ENCODE measurements at regions not wholly inside any gene's neighbourhood (a gene's known extent, or its start where the extent isn't known, plus 50 kb on each side); places are given as distances from the start of the nearest gene placed in this dataset.

DNA sequence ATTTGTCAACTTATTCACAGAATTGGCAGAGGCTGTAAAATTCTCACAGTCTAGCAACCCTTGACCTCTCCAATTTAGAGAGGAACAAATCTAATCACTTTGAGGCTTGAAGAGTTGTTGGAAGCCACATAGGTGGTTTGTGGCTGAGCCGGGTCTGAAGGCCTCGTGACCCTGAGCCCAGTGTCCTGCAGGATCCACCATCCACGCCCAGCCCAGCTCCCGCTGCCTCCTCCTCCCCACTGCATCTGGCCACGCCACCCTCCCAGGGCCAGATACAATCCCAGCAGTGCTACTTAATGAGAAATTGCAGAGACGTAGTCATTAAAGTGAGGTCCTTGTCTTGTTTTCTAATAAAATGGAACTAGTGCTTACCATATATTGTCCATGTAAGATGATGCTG lies 81.4 kb upstream of the SHH start:
- BruUV-seq (replicated peaks) = no TSS peak
- no peak overlapping the region for H2BK5ac ChIP-seq (ENCODE audit: low read depth, low read length, poor library complexity, severe bottlenecking)
- no peak for TF ChIP-seq RFX5 (IDR thresholded peaks at IDR 0.05; ENCODE audit: low read depth, low read length)
- no peak for TF ChIP-seq CEBPB (IDR thresholded peaks at IDR 0.05; ENCODE audit: low read depth, low read length)
- TF ChIP-seq BHLHE40 (IDR thresholded peaks at IDR 0.05; ENCODE audit: low read depth, low read length) = no peak
- TF ChIP-seq, protein P1, sequence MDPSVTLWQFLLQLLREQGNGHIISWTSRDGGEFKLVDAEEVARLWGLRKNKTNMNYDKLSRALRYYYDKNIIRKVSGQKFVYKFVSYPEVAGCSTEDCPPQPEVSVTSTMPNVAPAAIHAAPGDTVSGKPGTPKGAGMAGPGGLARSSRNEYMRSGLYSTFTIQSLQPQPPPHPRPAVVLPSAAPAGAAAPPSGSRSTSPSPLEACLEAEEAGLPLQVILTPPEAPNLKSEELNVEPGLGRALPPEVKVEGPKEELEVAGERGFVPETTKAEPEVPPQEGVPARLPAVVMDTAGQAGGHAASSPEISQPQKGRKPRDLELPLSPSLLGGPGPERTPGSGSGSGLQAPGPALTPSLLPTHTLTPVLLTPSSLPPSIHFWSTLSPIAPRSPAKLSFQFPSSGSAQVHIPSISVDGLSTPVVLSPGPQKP (IDR thresholded peaks at IDR 0.05; ENCODE audit: borderline replicate concordance, low read depth, low read length) = no peak
- no peak for TF ChIP-seq SMC3 (IDR thresholded peaks at IDR 0.05; ENCODE audit: low read depth, low read length)
- TF ChIP-seq POLR2A (IDR thresholded peaks at IDR 0.05; ENCODE audit: low read depth, low read length) = no peak
- TF ChIP-seq, protein P2, sequence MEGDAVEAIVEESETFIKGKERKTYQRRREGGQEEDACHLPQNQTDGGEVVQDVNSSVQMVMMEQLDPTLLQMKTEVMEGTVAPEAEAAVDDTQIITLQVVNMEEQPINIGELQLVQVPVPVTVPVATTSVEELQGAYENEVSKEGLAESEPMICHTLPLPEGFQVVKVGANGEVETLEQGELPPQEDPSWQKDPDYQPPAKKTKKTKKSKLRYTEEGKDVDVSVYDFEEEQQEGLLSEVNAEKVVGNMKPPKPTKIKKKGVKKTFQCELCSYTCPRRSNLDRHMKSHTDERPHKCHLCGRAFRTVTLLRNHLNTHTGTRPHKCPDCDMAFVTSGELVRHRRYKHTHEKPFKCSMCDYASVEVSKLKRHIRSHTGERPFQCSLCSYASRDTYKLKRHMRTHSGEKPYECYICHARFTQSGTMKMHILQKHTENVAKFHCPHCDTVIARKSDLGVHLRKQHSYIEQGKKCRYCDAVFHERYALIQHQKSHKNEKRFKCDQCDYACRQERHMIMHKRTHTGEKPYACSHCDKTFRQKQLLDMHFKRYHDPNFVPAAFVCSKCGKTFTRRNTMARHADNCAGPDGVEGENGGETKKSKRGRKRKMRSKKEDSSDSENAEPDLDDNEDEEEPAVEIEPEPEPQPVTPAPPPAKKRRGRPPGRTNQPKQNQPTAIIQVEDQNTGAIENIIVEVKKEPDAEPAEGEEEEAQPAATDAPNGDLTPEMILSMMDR (conservative IDR thresholded peaks at IDR 0.05; ENCODE audit: low read depth, low read length) = no peak
- TF ChIP-seq CHD1 (IDR thresholded peaks at IDR 0.05; ENCODE audit: low read depth, low read length) = no peak
- no peak for TF ChIP-seq MAFK (IDR thresholded peaks at IDR 0.05; ENCODE audit: low read depth, low read length)
- ATAC-seq (ENCODE audit: low read depth) (no peak), DNase-seq (no peak)
- H3K79me1 ChIP-seq (ENCODE audit: low read depth in 1 of 2, low read length in 2 of 2) = no peaks in the 10 kb centered on the region
- intact Hi-C loops (cut with micrococcal nuclease) (no loop called here), dilution Hi-C loops (cut with HindIII; ENCODE audit: low sequenced_read_pairs, unreplicated experiment) (no loop called here), in situ Hi-C loops (cut with MboI; ENCODE audit: low sequenced_read_pairs) (no loop called here)
- peak overlapping the region; percentile 28 for H2AK9ac ChIP-seq (replicated peaks; ENCODE audit: low read depth, low read length, poor library complexity)
- ChIA-PET CTCF (no interaction called here), POLR2A (ENCODE audit: unreplicated experiment) (no interaction called here)
- no peak overlapping the region for H3K4me3 ChIP-seq (ENCODE audit: insufficient read depth, low read depth, low read length)
- no peak overlapping the region for H4K91ac ChIP-seq (ENCODE audit: insufficient read depth, low read depth, low read length)
- H2AK5ac ChIP-seq (ENCODE audit: low read depth, low read length) = no peak overlapping the region
- no peak overlapping the region for H3K4ac ChIP-seq (ENCODE audit: low read depth, low read length)
- H3K56ac ChIP-seq (ENCODE audit: extremely low read depth, insufficient read depth, low read length) = no peak overlapping the region
- H4K8ac ChIP-seq (ENCODE audit: low read depth in 2 of 2, low read length in 2 of 2) = no peak overlapping the region
- WGBS, 2 experiments (ENCODE audit: extremely low coverage in 2 of 2, insufficient read length in 1 of 2) = 83% methylated on average over 1 of the region's 6 CpGs; no CpG with 5 or more reads in 1 of the 2 experiments
- no peak overlapping the region for H3K14ac ChIP-seq (replicated peaks; ENCODE audit: low read depth, low read length)
- no peaks in the 10 kb centered on the region for H3K4me1 ChIP-seq (ENCODE audit: control insufficient read depth, insufficient read depth, low read length)
- no peak overlapping the region for H2AFZ ChIP-seq (replicated peaks; ENCODE audit: low read length, poor library complexity)
- no peak overlapping the region for H3K23ac ChIP-seq (ENCODE audit: low read depth, low read length)
- H2BK15ac ChIP-seq (ENCODE audit: low read depth, low read length) = no peak overlapping the region
- no peaks in the 10 kb centered on the region for H4K20me1 ChIP-seq (ENCODE audit: insufficient read depth, low read length)
- no peak overlapping the region for H3K27ac ChIP-seq (ENCODE audit: insufficient read depth, low read length)
- no peak overlapping the region for H3K18ac ChIP-seq (ENCODE audit: low read depth, low read length)
- H3K4me2 ChIP-seq (ENCODE audit: low read depth, low read length) = no peak overlapping the region
- H4K5ac ChIP-seq (ENCODE audit: low read depth, low read length) = no peak overlapping the region
- no peaks in the 10 kb centered on the region for H3K9me1 ChIP-seq (ENCODE audit: insufficient read depth, low read length)
- no peak overlapping the region for H3K9ac ChIP-seq (ENCODE audit: low read depth, low read length)
- no peaks in the 10 kb centered on the region for H3K27me3 ChIP-seq (ENCODE audit: control insufficient read depth, insufficient read depth, low read length)
- peaks cover 7% of the 10 kb centered on the region; the same call in 1 of the 2 replicates for H3K9me3 ChIP-seq (ENCODE audit: control insufficient read depth, insufficient read depth, low read length)
- no peaks in the 10 kb centered on the region for H3K36me3 ChIP-seq (ENCODE audit: control insufficient read depth, insufficient read depth, low read length)
- H2BK120ac ChIP-seq (ENCODE audit: low read depth, low read length) = no peak overlapping the region
- no peak overlapping the region for H2BK20ac ChIP-seq (ENCODE audit: low read depth, low read length)
